NCI-H146 treated with DMSO at 0.1 percent for 48 hours (cell line): ENCODE measurements at regions not wholly inside any gene's neighbourhood (a gene's known extent, or its start where the extent isn't known, plus 50 kb on each side); places are given as distances from the start of the nearest gene placed in this dataset.
"Not testable (repeated sequence)": the region's sequence is repeated elsewhere in the genome, so short reads cannot be mapped to it uniquely, and the experiment has no call there.

Source experiments
- DNase-seq: peaks from one replicate; lab custom pipeline; 2025; ENCODE audit not compliant: unreplicated experiment; lab: John Stamatoyannopoulos, UW

DNA sequence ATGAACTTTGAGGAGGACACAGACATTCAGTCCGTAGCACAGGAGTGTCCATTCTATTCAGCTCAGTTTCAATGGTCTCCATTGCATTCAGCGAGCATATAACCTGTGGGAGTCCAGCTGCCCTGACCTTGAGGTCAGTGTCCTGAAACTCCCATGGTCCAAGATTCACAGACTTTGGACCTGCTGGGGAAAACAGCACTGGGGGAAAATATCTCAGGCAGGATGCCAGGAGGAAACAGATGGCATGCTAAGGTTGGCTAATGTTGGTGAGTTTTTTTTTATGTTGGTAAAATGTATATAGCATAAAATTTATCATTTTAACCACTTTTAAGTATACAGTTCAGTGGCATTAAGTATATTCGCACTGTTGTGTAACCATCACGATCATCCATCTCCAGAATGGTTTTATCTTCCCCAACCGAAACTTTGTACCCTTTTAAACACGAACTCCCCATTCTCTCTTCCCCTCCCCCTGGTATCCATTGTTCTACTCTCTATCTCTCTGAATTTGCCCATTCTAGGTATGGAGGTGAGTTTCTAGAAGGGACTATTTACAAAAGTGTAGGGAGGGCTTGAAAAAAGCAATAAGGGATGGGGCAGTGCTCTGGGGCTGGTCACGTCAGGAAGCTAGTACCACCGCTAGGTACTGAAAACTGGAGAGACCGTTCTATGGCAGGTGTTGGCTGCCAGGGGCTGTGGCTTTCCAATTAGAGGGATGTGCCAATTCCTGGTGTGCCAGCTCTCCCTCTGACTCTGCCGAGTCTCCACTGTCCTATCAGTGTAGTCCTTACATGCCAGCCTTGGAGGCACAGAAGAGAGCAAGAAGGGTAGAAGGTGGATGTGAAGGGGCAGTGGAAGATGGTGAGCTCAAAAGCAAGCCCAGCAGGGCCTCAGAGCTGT is 85.3 kb downstream of the FOXD2 start:
- DNase-seq, result no peak

GRCh38 chr1:47523835-47524215 is 86.0 kb downstream of the FOXD2 start:
- no peak for DNase-seq

GRCh38 chr1:47524272-47524671 is 86.4 kb downstream of the FOXD2 start:
- no peak for DNase-seq

DNA sequence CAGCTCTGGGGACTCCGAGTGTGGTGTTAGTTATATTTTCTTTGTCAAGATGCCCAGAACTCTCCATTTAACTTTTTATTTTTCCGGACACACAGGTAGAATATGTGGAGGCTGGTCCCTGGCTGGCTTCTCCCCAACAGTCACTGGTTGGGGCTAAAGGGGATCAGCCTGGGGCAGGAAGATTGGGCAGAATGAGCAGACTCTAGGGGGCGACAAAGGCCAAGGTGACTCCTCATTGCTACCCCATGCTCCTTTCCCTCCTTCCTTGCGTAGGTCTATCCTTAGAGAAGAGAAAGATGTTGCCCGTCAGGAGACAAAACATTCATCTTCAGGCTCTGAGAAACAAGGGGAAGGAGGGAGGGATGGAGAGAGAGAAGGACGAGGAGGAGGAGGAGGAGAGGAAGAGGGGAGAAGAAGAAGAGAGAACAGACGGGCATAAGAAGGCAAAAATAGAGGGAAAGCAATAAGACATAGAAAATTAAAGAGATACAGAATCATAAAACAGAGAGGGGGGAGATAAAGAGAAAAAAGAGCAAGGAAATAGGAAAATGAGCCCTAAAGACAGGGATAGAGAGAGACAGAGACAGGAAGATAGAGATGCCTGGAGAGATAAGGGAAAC is 89.9 kb downstream of the FOXD2 start:
- DNase-seq, result no peak

DNA sequence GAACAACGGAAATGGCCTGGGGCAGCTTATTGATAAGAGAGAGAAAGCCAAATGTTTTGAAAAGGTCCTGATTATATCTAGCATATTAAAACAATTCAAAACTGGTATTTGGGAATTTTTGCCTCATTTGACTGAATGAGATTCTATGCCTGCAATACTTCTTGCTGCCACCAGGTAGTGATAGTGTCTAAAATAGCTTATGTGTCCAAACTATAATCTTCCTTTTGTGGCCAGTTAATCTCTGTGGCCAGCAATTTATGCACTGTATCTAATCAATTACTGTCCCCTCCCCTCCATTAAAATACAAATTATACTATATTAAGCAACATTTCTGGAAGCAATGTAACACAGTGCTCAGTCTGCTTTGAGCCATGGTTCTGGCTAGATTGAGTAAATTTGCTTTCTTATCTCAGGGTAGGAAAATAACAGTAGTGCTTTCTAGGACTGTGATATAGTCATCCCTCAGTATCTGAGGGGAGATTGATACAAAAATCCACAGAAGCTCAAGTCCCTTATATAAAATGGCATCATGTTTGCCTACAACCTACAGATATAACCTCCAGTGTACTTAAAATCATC is 91.8 kb downstream of the FOXD2 start:
- no peak for DNase-seq

GRCh38 chr1:47532921-47533792 is 95.3 kb downstream of the FOXD2 start:
- no peak for DNase-seq

DNA sequence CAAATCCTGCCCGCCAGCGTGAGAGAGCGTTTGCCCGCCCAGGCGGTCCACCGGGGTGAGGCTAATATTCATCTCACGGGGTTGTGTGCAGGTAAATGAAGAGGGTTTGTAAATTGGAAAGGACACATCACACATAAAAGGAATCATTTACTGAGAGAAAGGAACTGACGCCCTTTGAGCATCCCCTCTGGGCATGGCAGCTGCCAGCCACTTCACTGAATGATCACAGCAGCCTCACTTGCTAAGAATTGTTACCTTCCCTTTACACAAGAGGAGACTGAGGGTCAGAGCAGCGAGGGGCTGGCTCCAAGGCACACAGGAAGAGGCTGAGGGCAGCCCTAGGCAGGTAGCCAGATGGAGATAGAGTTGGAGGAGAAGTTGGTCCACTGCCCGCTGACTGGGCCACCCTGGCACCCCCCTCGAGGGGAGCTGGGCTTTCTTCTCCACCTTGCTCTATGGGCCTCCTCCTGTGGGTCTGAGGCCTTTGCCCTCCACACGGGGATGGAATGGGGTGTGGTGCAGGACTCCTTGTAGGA is 96.0 kb downstream of the FOXD2 start:
- DNase-seq, result no peak

DNA sequence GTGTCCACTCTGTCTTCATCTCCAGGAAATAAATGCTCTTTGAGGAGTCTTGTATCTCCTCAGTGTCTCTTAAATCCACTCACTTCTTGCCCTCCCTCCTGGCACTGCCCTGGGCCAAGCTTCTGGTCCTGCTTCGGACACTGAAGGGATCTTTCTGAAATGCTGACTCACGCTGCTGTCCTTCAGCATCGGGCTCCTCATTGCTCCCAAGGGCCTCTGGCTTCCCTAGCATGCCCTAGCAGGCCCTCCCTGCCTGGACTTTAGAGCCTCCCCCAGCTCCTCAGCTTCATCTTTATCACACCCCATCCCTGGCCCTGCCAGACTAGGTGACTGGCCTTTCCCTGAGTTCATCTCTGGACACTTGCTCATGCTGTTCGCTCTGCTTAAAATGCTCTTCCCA is 96.6 kb downstream of the FOXD2 start:
- DNase-seq, result no peak

GRCh38 chr1:47536646-47537118 is 98.8 kb downstream of the FOXD2 start:
- no peak for DNase-seq

DNA sequence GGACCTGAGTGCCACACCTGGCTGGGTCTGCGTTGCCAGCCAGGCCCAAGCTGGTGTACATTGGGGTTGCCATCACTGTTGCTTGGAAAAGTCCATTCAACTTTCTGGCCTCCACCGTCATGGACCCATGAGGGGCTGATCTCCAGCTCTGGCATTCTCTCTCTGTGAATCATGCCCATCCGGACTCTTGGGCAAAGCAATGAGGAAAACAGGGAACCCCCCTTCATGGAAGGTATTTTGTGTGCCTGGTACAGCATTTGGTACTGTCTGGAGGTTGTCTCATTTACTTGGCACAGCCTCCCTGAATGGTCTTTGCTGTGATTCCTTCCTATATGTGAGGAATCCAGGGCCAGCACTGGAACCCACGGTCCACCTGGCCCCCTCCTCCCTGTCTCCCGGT is 99.4 kb downstream of the FOXD2 start:
- no peak for DNase-seq

DNA sequence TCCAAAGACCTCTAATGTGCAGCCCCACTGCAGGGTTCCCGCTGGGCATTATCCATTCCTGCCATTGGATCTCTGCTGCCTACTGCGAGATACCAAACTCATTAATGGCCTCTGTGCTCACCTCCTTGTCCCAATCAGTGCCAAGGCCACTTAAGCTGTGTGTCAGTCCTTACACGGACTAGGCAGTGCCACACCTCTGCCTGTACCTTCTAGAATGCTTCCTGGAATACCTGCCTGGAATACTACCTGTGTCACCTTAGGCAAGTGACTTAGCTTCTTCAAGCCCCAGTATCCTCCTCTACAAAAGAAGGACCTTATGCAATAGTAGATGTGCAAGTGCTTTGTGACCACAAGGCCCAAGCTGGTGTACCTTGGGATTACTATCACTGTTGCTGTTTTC is 100.1 kb downstream of the FOXD2 start:
- no peak for DNase-seq

DNA sequence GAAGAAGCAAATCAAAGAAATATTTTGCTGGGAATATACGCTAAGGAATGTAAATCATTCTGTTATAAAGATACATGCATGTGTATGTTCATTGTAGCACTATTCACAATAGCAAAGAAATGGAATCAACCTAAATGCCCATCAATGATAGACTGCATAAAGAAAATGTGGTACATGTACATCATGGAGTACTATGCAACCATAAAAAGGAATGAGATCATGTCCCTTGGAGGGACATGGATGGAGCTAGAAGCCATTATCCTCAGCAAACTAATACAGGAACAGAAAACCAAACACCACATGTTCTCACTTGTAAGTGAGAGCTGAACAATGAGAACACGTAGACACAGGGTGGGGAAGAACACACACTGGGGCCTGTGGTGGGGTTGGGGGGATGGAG is 100.7 kb downstream of the FOXD2 start:
- not testable (repeated sequence) for DNase-seq

GRCh38 chr1:47541705-47542104 is 103.9 kb downstream of the FOXD2 start:
- not testable (repeated sequence) for DNase-seq

DNA sequence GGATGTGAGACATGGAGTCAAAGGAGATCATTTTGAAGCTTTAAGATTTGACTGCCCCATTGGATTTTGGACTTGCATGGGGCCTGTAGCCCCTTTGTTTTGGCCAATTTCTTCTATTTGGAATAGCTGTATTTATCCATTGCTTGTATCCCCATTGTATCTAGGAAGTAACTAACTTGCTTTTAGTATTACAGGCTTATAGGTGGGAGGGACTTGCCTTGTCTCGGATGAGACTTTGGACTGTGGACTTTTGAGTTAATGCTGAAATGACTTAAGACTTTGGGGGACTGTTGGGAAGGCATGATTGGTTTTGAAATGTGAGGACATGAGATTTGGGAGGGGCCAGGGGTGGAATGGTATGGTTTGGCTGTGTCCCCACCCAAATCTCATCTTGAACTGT is 105.2 kb downstream of the FOXD2 start:
- DNase-seq, result not testable (repeated sequence)

GRCh38 chr1:47545912-47546483 is 108.2 kb downstream of the FOXD2 start:
- DNase-seq, result no peak

DNA sequence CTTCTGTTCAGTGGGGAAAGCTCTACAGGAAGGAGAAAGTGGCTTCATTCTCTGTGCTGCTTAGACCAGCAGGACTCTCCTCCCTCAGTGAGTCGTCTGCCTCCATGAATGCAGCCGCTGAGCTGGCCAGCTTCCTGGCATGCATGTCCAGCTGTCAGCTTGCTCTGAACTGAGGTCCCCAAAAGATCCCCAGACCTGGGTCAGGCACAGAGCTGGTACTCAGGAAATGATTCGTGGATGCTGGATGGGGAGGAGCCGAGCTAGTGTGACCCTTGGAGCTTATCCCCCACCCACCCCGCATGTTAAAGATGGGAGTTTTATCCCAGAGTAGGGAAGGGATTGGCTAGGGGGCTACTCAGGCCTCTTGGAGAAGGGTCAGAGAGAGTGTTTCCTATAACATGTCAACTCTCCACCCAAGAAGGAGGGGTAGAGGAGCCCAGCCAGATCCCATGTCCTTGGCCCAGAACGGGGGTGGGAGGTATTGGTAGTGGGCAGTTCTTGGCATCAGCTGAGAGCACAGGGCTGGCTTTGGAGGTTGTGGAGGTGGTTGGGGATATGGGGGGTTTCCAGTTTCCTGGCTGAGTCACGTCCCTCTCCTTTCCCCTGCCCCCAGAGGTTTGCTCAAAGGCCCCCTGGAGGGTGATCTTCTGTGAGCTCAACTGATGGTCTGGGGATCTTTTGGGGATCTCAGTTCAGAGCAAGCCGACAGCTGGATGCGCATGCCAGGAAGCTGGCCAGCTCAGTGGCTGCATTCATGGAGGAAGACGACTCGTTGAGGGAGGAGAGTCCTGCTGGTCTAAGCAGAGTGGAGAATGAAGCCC is 110.1 kb downstream of the FOXD2 start:
- DNase-seq, result no peak

DNA sequence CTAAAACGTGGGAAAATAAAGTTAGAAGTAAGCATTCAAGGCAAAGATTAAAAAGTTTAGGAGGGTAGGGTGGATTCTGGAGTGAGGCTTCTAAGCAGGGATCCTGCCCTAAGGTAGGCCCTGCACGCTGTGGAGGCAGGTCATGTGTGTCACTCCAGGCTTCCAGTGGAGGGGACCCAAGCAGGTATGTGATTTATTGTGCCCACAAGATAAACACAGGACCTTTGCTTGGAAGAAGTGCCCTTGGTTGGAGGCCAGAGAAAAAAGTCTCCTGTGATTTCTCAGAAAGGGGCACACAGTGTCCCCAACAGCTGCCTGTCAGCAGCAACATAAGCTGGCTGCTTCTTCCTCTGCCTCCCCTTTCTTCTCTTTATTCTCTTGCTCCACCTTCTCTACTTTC is 110.8 kb downstream of the FOXD2 start:
- no peak for DNase-seq

DNA sequence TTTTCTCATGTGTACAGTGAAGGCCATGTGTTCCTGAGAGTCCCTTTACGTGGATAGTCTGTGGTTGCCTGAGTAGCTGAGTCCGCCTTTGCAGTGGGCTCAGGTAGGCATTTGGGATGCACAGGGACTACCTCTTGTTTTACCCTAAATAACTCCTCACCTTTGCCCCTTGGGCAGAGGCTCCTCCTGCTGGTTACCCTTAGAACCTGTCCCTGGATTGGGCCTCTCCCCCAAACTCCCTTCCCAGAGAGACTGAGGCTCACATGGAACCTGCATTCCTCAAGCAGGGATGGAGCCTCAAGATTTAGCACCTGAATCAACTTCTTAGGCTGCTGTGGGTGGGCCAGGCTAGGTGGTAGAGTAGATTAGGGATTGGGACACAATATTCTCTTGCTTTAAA is 111.7 kb downstream of the FOXD2 start:
- no peak for DNase-seq

DNA sequence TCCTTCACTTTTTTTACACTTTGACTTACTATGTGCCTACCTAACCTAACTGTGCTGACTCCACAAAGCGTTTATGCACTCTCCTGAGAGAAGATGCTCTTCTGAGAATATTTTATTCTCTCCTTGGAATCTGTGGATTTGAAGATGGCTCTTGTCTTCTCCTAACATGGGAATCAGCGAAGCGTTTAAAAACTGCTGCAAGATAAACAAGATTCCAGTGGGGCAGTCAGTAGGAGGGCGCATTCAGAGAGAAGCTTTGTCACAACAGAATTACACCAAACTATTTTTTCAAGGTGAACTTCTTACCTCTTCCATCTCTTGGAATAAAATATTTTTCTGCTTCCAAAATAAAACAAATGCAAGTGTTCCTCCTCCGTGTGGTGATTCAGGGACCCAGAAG is 113.1 kb downstream of the FOXD2 start:
- no peak for DNase-seq
